H1 (cell line): ENCODE measurements at regions not wholly inside any gene's neighbourhood (a gene's known extent, or its start where the extent isn't known, plus 50 kb on each side); places are given as distances from the start of the nearest gene placed in this dataset.

Experiments used
- CTCF ChIA-PET: fragments of 300-600 bp; sonication (Branson Sonifier 250); formaldehyde crosslinking; loops from one replicate; lab custom pipeline; 2021; ENCODE audit not compliant: partially characterized antibody; lab: Charles Lee
- POLR2A ChIA-PET: fragments of 300-600 bp; sonication (Branson Sonifier 250); formaldehyde crosslinking; loops from one replicate; lab custom pipeline; 2021; ENCODE audit warnings: inconsistent platforms; ENCODE audit not compliant: partially characterized antibody; lab: Charles Lee
- DNase-seq, 2 experiments: peaks; one replicate each; pipeline versions ENCODE4 v3.0.0 to v3.0.0-alpha.2; 2010 to 2022; ENCODE audit warnings: low spot score in 2 of 2, low read depth in 1 of 2, mixed read lengths in 1 of 2
- FAIRE-seq: peaks from 2 replicates; lab custom pipeline; 2011; peaks lifted over from hg19 to GRCh38; lab: Jason Lieb, UNC
- H2AFZ ChIP-seq: 2 replicates; pipeline ENCODE4 v1.8.1; 2012; ENCODE audit warnings: low read length, inconsistent platforms
- H2AK5ac ChIP-seq: 2 replicates; pipeline ENCODE4 v1.6.1; 2013; ENCODE audit warnings: low read depth, low read length
- H2BK120ac ChIP-seq: replicated peaks from 2 replicates; pipeline ENCODE3; 2013; ENCODE audit warnings: low read depth, low read length, inconsistent platforms
- H2BK12ac ChIP-seq: 2 replicates; pipeline ENCODE4 v1.6.1; 2013; ENCODE audit warnings: low read depth, low read length
- H2BK15ac ChIP-seq: 2 replicates; pipeline ENCODE4 v1.6.1; 2013; ENCODE audit warnings: low read length
- H2BK20ac ChIP-seq: 2 replicates; pipeline ENCODE4 v1.6.1; 2013; ENCODE audit warnings: low read length
- H2BK5ac ChIP-seq: 2 replicates; pipeline ENCODE4 v1.6.1; 2013; ENCODE audit warnings: low read depth, low read length
- H3K14ac ChIP-seq: 2 replicates; pipeline ENCODE4 v1.6.1; 2013; ENCODE audit warnings: inconsistent platforms; ENCODE audit not compliant: insufficient read length
- H3K18ac ChIP-seq: 2 replicates; pipeline ENCODE4 v1.6.1; 2013; ENCODE audit warnings: low read length; ENCODE audit errors: extremely low read depth
- H3K23ac ChIP-seq: 2 replicates; pipeline ENCODE4 v1.6.1; 2013; ENCODE audit warnings: inconsistent platforms; ENCODE audit not compliant: insufficient read length
- H3K23me2 ChIP-seq: 2 replicates; pipeline ENCODE4 v1.6.1; 2013; ENCODE audit warnings: low read depth, low read length
- H3K27ac ChIP-seq: 2 replicates; pipeline ENCODE4 v1.6.1; 2011; ENCODE audit warnings: low read depth, low read length, inconsistent platforms
- H3K27me3 ChIP-seq, 4 experiments: replicated peaks in 1 of 4; 1 replicate in 1 of 4; 2 replicates in 3 of 4; pipeline versions ENCODE4 v1.6.1 to v1.8.1; 2011 to 2013; ENCODE audit warnings: low read length in 3 of 4, mild to moderate bottlenecking in 3 of 4, inconsistent platforms in 2 of 4, mixed read lengths in 2 of 4, moderate library complexity in 1 of 4; ENCODE audit not compliant: control insufficient read depth in 3 of 4, insufficient read depth in 3 of 4; ENCODE audit errors: extremely low read depth in 1 of 4
- H3K36me3 ChIP-seq, 4 experiments: 2 replicates each; pipeline versions ENCODE4 v1.6.1 to v1.8.1; 2011 to 2013; ENCODE audit warnings: mild to moderate bottlenecking in 4 of 4, low read length in 3 of 4, moderate library complexity in 2 of 4, control low read depth in 1 of 4, inconsistent platforms in 1 of 4; ENCODE audit not compliant: insufficient read depth in 4 of 4, control insufficient read depth in 2 of 4
- H3K4ac ChIP-seq: replicated peaks from 2 replicates; pipeline ENCODE3; 2013; ENCODE audit warnings: low read length, low read depth, mixed read lengths, inconsistent platforms; ENCODE audit not compliant: insufficient read length
- H3K4me1 ChIP-seq, 4 experiments: replicated peaks in 1 of 4; 1 replicate in 1 of 4; 2 replicates in 3 of 4; pipeline versions ENCODE4 v1.6.1 to v1.8.1; 2011 to 2013; ENCODE audit warnings: low read length in 3 of 4, inconsistent platforms in 2 of 4, mixed read lengths in 1 of 4; ENCODE audit not compliant: insufficient read depth in 4 of 4, control insufficient read depth in 3 of 4
- H3K4me2 ChIP-seq, 2 experiments: 2 replicates each; pipeline versions ENCODE4 v1.6.1 to v1.8.1; 2011 to 2013; ENCODE audit warnings: low read depth in 2 of 2, low read length in 2 of 2, control low read depth in 1 of 2, inconsistent platforms in 1 of 2, mild to moderate bottlenecking in 1 of 2; ENCODE audit not compliant: insufficient read depth in 1 of 2
- H3K4me3 ChIP-seq, 4 experiments: fragments of 200-600, 300-600 bp in 1 of 4; sonication (generic), shearing (Covaris generic), sonication (Bioruptor Twin) in 1 of 4; 2 replicates each; pipeline versions ENCODE4 v1.5.1 to v1.8.1; 2011 to 2016; ENCODE audit warnings: low read length in 4 of 4, low read depth in 3 of 4, control low read depth in 2 of 4, inconsistent platforms in 2 of 4, mild to moderate bottlenecking in 2 of 4, mixed read lengths in 1 of 4, moderate library complexity in 1 of 4; ENCODE audit not compliant: insufficient read depth in 2 of 4; ENCODE audit errors: extremely low read depth in 1 of 4
- H3K56ac ChIP-seq: replicated peaks from 2 replicates; pipeline ENCODE3; 2013; ENCODE audit warnings: low read depth, mild to moderate bottlenecking, mixed read lengths, low read length, inconsistent platforms; ENCODE audit not compliant: insufficient read length
- H3K79me1 ChIP-seq: 2 replicates; pipeline ENCODE4 v1.6.1; 2013; ENCODE audit warnings: low read depth, low read length, control low read depth
- H3K79me2 ChIP-seq, 2 experiments: 2 replicates each; pipeline versions ENCODE4 v1.6.1 to v1.8.1; 2012 to 2013; ENCODE audit warnings: low read length in 2 of 2, mild to moderate bottlenecking in 2 of 2, inconsistent platforms in 1 of 2; ENCODE audit not compliant: insufficient read depth in 2 of 2, control insufficient read depth in 1 of 2
- H3K9ac ChIP-seq, 4 experiments: replicated peaks in 1 of 4; 1 replicate in 1 of 4; 2 replicates in 3 of 4; pipeline versions ENCODE4 v1.6.1 to v1.8.1; 2011 to 2013; ENCODE audit warnings: low read depth in 3 of 4, low read length in 3 of 4, control low read depth in 2 of 4, mild to moderate bottlenecking in 2 of 4, moderate library complexity in 2 of 4, inconsistent platforms in 1 of 4; ENCODE audit errors: extremely low read depth in 1 of 4
- H3K9me3 ChIP-seq, 2 experiments: 2 replicates each; pipeline versions ENCODE4 v1.6.1 to v1.8.1; 2012 to 2013; ENCODE audit warnings: mild to moderate bottlenecking in 2 of 2, moderate library complexity in 2 of 2, control low read depth in 1 of 2, inconsistent platforms in 1 of 2, low read depth in 1 of 2, low read length in 1 of 2, mixed read lengths in 1 of 2; ENCODE audit not compliant: insufficient read depth in 2 of 2
- H4K20me1 ChIP-seq, 2 experiments: replicated peaks in 1 of 2; 2 replicates each; pipeline versions ENCODE3 to v1.8.1; 2011 to 2013; ENCODE audit warnings: inconsistent platforms in 2 of 2, low read length in 2 of 2, mild to moderate bottlenecking in 1 of 2; ENCODE audit not compliant: insufficient read depth in 2 of 2, control insufficient read depth in 1 of 2
- H4K5ac ChIP-seq: 2 replicates; pipeline ENCODE4 v1.6.1; 2013; ENCODE audit warnings: low read length, low read depth, mixed read lengths, inconsistent platforms; ENCODE audit not compliant: insufficient read length
- H4K8ac ChIP-seq: 2 replicates; pipeline ENCODE4 v1.8.0; 2013; ENCODE audit warnings: mild to moderate bottlenecking, moderate library complexity, low read length, inconsistent platforms; ENCODE audit not compliant: insufficient read depth; ENCODE audit errors: extremely low read depth
- H4K91ac ChIP-seq: replicated peaks from 2 replicates; pipeline ENCODE3; 2013; ENCODE audit warnings: low read length, mixed read lengths, inconsistent platforms; ENCODE audit not compliant: insufficient read length
- EZH2 ChIP-seq: fragments of 200-600 bp; sonication (generic); IDR thresholded peaks from 2 replicates; pipeline ENCODE4 v1.7.1; 2012; ENCODE audit warnings: low read depth, mild to moderate bottlenecking, moderate library complexity, low read length, inconsistent platforms; ENCODE audit not compliant: severe bottlenecking
- JUN ChIP-seq: IDR thresholded peaks from 2 replicates; pipeline ENCODE4 v1.6.1; 2011; ENCODE audit warnings: low read depth, mild to moderate bottlenecking, improper control_type of control experiment, low read length
- KDM1A ChIP-seq: fragments of 200-600, 300-600 bp; sonication (generic); IDR thresholded peaks from 2 replicates; pipeline ENCODE4 v1.7.1; 2016; ENCODE audit warnings: mild to moderate bottlenecking, low read length, borderline replicate concordance
- NRF1 ChIP-seq: IDR thresholded peaks from 2 replicates; pipeline ENCODE4 v1.6.1; 2011; ENCODE audit warnings: mild to moderate bottlenecking, low read depth, low read length, improper control_type of control experiment
- POLR2AphosphoS5 ChIP-seq: IDR thresholded peaks from 2 replicates; pipeline ENCODE4 v1.6.1; 2011; ENCODE audit warnings: low read depth, low read length
- POU5F1 ChIP-seq: IDR thresholded peaks from 2 replicates; pipeline ENCODE4 v1.6.1; 2011; ENCODE audit warnings: low read depth, mild to moderate bottlenecking, low read length, moderate library complexity
- RBBP5 ChIP-seq: IDR thresholded peaks from 2 replicates; pipeline ENCODE4 v1.7.1; 2012; ENCODE audit warnings: low read depth, mild to moderate bottlenecking, inconsistent platforms, low read length, moderate library complexity, borderline replicate concordance
- RFX5 ChIP-seq: IDR thresholded peaks from 2 replicates; pipeline ENCODE4 v1.6.1; 2011; ENCODE audit warnings: low read depth, low read length, improper control_type of control experiment, borderline replicate concordance
- SIN3A ChIP-seq, 2 experiments: IDR thresholded peaks in 1 of 2; conservative IDR thresholded peaks in 1 of 2; 2 replicates each; pipeline ENCODE4 v1.6.1; 2011 to 2012; ENCODE audit warnings: low read length in 2 of 2, improper control_type of control experiment in 1 of 2, low read depth in 1 of 2, mild to moderate bottlenecking in 1 of 2
- SIRT6 ChIP-seq: IDR thresholded peaks from one replicate; pipeline ENCODE4 v1.7.1; 2012; ENCODE audit warnings: low read length, inconsistent platforms
- SP2 ChIP-seq: IDR thresholded peaks from 2 replicates; pipeline ENCODE4 v1.6.1; 2012; ENCODE audit warnings: mild to moderate bottlenecking, low read length, inconsistent platforms
- TBP ChIP-seq: IDR thresholded peaks from 2 replicates; pipeline ENCODE4 v1.6.1; 2011; ENCODE audit warnings: low read depth, low read length, improper control_type of control experiment
- WGBS, 2 experiments: shearing (Covaris generic) in 1 of 2; methylation state at CpG; one replicate each; pipeline versions ENCODE4 v1.1.6 to v1.1.7; 2013 to 2015; ENCODE audit warnings: low lambda C conversion rate in 2 of 2, mixed read lengths in 2 of 2, inconsistent platforms in 1 of 2, low coverage in 1 of 2, missing lambda C conversion rate in 1 of 2; ENCODE audit not compliant: insufficient replicate concordance in 2 of 2, insufficient coverage in 1 of 2, insufficient read length in 1 of 2; ENCODE audit errors: extremely low coverage in 1 of 2, missing lambda C conversion rate in 1 of 2; 5-methylcytosine and 5-hydroxymethylcytosine counted together

- no peak overlapping the region for H2BK5ac ChIP-seq
- no peak for DNase-seq
- no peak overlapping the region for H3K56ac ChIP-seq
- no peak overlapping the region for H3K27ac ChIP-seq
- H2BK120ac ChIP-seq: no peak overlapping the region
- H3K9ac ChIP-seq: no peak overlapping the region
- no peaks in the 10 kb centered on the region for H3K27me3 ChIP-seq
- no peaks in the 10 kb centered on the region for H3K4me1 ChIP-seq
- H3K23ac ChIP-seq: no peak overlapping the region
- ChIA-PET CTCF (interaction anchor here (0.6 to 6.1 kb wide), 4 partner anchors 8 to 574 kb away, joined by 3 to 32 read pairs (median 6); no protein-coding TSS in a partner anchor), POLR2A (no interaction called here)
- H2BK15ac ChIP-seq: no peak overlapping the region
- no peak for FAIRE-seq
- no peak overlapping the region for H3K4me2 ChIP-seq
- no peak overlapping the region for H3K4ac ChIP-seq
- 93% methylated on average over 3 of the region's 3 CpGs; no CpG with 5 or more reads in 1 of the 2 experiments for WGBS, 2 experiments
- H4K8ac ChIP-seq: no peak overlapping the region
- no peak overlapping the region for H2AK5ac ChIP-seq
- H4K5ac ChIP-seq: no peak overlapping the region
- H2AFZ ChIP-seq: no peak overlapping the region
- no peaks in the 10 kb centered on the region for H3K9me3 ChIP-seq
- H4K20me1 ChIP-seq: no peaks in the 10 kb centered on the region
- TF ChIP-seq TBP (no peak), SIN3A (conservative IDR thresholded peaks at IDR 0.05 in 1 of 2, IDR thresholded peaks at IDR 0.05 in 1 of 2; ENCODE audit: low read depth in 1 of 2, low read length in 2 of 2) (no peak), RBBP5 (no peak), KDM1A (no peak), POLR2AphosphoS5 (no peak), RFX5 (no peak), JUN (no peak), EZH2 (no peak), SP2 (no peak), NRF1 (no peak), SIRT6 (no peak), POU5F1 (no peak)
- no peak overlapping the region for H4K91ac ChIP-seq
- H3K23me2 ChIP-seq: no peaks in the 10 kb centered on the region
- no peak overlapping the region for H3K18ac ChIP-seq
- H3K36me3 ChIP-seq: no peaks in the 10 kb centered on the region
- no peaks in the 10 kb centered on the region for H3K79me2 ChIP-seq
- H3K4me3 ChIP-seq: no peak overlapping the region
- H3K79me1 ChIP-seq: no peaks in the 10 kb centered on the region
- H2BK20ac ChIP-seq: no peak overlapping the region
- no peak overlapping the region for H2BK12ac ChIP-seq
- H3K14ac ChIP-seq: no peak overlapping the region
Measured at GRCh38 chrX:137172317-137172948, 138.6 kb upstream of the GPR101 start.
